Cardiac muscle cell (in vitro differentiated cells and primary cell): ENCODE measurements at regions not wholly inside any gene's neighbourhood (a gene's known extent, or its start where the extent isn't known, plus 50 kb on each side); places are given as distances from the start of the nearest gene placed in this dataset.
"Not testable (repeated sequence)": the region's sequence is repeated elsewhere in the genome, so short reads cannot be mapped to it uniquely, and the experiment has no call there.

Experiments
- DNase-seq, 2 donors: peaks; one replicate each; pipeline versions ENCODE4 v3.0.0 to v3.0.0-alpha.2; 2010 to 2017; ENCODE audit warnings: low read depth in 1 of 2, low spot score in 1 of 2
- H3K27ac ChIP-seq: fragments of 200-600 bp; sonication (generic); 2 replicates; pipeline ENCODE4 v1.5.1; 2016
- H3K27me3 ChIP-seq: fragments of 200-600 bp; sonication (generic); 2 replicates; pipeline ENCODE4 v1.6.0; 2016; ENCODE audit warnings: control low read depth
- H3K36me3 ChIP-seq: fragments of 200-600 bp; sonication (generic); 2 replicates; pipeline ENCODE4 v1.5.1; 2016; ENCODE audit warnings: control low read depth
- H3K4me1 ChIP-seq: fragments of 200-600 bp; sonication (generic); 2 replicates; pipeline ENCODE4 v1.8.1; 2017; ENCODE audit warnings: low read depth, mild to moderate bottlenecking, mixed run types
- H3K4me3 ChIP-seq: fragments of 200-600 bp; sonication (generic); 2 replicates; pipeline ENCODE4 v1.5.1; 2016; ENCODE audit warnings: mild to moderate bottlenecking
- H3K9me3 ChIP-seq: fragments of 200-600 bp; sonication (generic); 2 replicates; pipeline ENCODE4 v1.5.1; 2017; ENCODE audit warnings: low read depth, mild to moderate bottlenecking, control low read depth
- CTCF ChIP-seq: IDR thresholded peaks from 2 replicates; pipeline ENCODE4 v1.5.1; 2012; ENCODE audit warnings: low read depth, mild to moderate bottlenecking, low read length

GRCh38 chr14:65991104-65991503 is 495.1 kb upstream of the CCDC196 start:
- DNase-seq: no peak
- no peak for TF ChIP-seq CTCF

GRCh38 chr14:65991935-65992334 is 494.2 kb upstream of the CCDC196 start:
- not testable (repeated sequence) for H3K27me3 ChIP-seq, H3K36me3 ChIP-seq, H3K9me3 ChIP-seq, H3K27ac ChIP-seq, DNase-seq, H3K4me3 ChIP-seq, H3K4me1 ChIP-seq

More at GRCh38 chr14:65991104-65991503, 495.1 kb upstream of the CCDC196 start:
- H3K9me3 ChIP-seq: no peaks in the 10 kb centered on the region
- no peak overlapping the region for H3K4me3 ChIP-seq
- H3K36me3 ChIP-seq: no peaks in the 10 kb centered on the region
- no peak overlapping the region for H3K27ac ChIP-seq
- H3K4me1 ChIP-seq: no peaks in the 10 kb centered on the region
- no peaks in the 10 kb centered on the region for H3K27me3 ChIP-seq

GRCh38 chr14:65993103-65993502 is 493.1 kb upstream of the CCDC196 start:
- H3K36me3 ChIP-seq: no peaks in the 10 kb centered on the region
- H3K27ac ChIP-seq: no peak overlapping the region
- TF ChIP-seq CTCF: no peak
- DNase-seq: no peak
- H3K4me1 ChIP-seq: no peaks in the 10 kb centered on the region
- no peaks in the 10 kb centered on the region for H3K27me3 ChIP-seq
- H3K4me3 ChIP-seq: no peak overlapping the region
- no peaks in the 10 kb centered on the region for H3K9me3 ChIP-seq

GRCh38 chr14:65993996-65994395 is 492.2 kb upstream of the CCDC196 start:
- Histone ChIP-seq H3K36me3 (no peaks in the 10 kb centered on the region), H3K27me3 (no peaks in the 10 kb centered on the region), H3K9me3 (no peaks in the 10 kb centered on the region), H3K4me3 (no peak overlapping the region), H3K4me1 (no peaks in the 10 kb centered on the region), H3K27ac (no peak overlapping the region)
- DNase-seq: no peak
- no peak for TF ChIP-seq CTCF

- H3K4me1 ChIP-seq: no peaks in the 10 kb centered on the region
- DNase-seq: no peak
- no peak for TF ChIP-seq CTCF
- no peak overlapping the region for H3K4me3 ChIP-seq
- H3K27ac ChIP-seq: no peak overlapping the region
- no peaks in the 10 kb centered on the region for H3K27me3 ChIP-seq
- H3K36me3 ChIP-seq: no peaks in the 10 kb centered on the region
- no peaks in the 10 kb centered on the region for H3K9me3 ChIP-seq
Measured at GRCh38 chr14:65997347-65997746, 488.8 kb upstream of the CCDC196 start.

- no peaks in the 10 kb centered on the region for H3K36me3 ChIP-seq
- no peaks in the 10 kb centered on the region for H3K27me3 ChIP-seq
- H3K27ac ChIP-seq: no peak overlapping the region
- no peak overlapping the region for H3K4me3 ChIP-seq
- no peaks in the 10 kb centered on the region for H3K9me3 ChIP-seq
- no peak for DNase-seq
- H3K4me1 ChIP-seq: no peaks in the 10 kb centered on the region
- TF ChIP-seq CTCF: no peak
Measured at GRCh38 chr14:65999865-66000264, 486.3 kb upstream of the CCDC196 start.
